ENCODE measurements at regions not wholly inside any gene's neighbourhood (a gene's known extent, or its start where the extent isn't known, plus 50 kb on each side); places are given as distances from the start of the nearest gene placed in this dataset.

GRCh38 chr3:152043620-152044019 is 170.2 kb downstream of the SUCNR1 start:
- Histone ChIP-seq H3K4me2 (ENCODE audit: low read depth, low read length, poor library complexity, severe bottlenecking) (no peak overlapping the region), H3K4me1 (ENCODE audit: insufficient read depth, low read length, poor library complexity, severe bottlenecking) (no peaks in the 10 kb centered on the region), H3K4me3 (ENCODE audit: low read length, poor library complexity, severe bottlenecking) (no peak overlapping the region), H4K20me1 (ENCODE audit: insufficient read depth, low read length, poor library complexity, severe bottlenecking) (no peaks in the 10 kb centered on the region), H3F3A (ENCODE audit: low read depth) (no peaks in the 10 kb centered on the region), H3K9me2 (replicated peaks; ENCODE audit: low read depth, low read length) (no peaks in the 10 kb centered on the region), H2AFZ (ENCODE audit: low read length) (no peak overlapping the region), H3K27me3 (ENCODE audit: insufficient read depth, low read length, poor library complexity, severe bottlenecking) (no peaks in the 10 kb centered on the region), H3K36me3 (ENCODE audit: insufficient read depth, low read length) (no peaks in the 10 kb centered on the region), H3K79me2 (ENCODE audit: insufficient read depth, low read length) (no peaks in the 10 kb centered on the region), H3K9ac (ENCODE audit: low read depth, low read length, poor library complexity, severe bottlenecking) (no peak overlapping the region), H3K9me3 (ENCODE audit: insufficient read depth, low read depth, low read length) (no peaks in the 10 kb centered on the region)
- no peak for TF ChIP-seq EZH2phosphoT487 (IDR thresholded peaks at IDR 0.05; ENCODE audit: borderline replicate concordance)
- no peak for TF ChIP-seq CTCF (conservative IDR thresholded peaks at IDR 0.05; ENCODE audit: low read length)

GRCh38 chr3:152046280-152046679 is 172.8 kb downstream of the SUCNR1 start:
- Histone ChIP-seq H3K79me2 (ENCODE audit: insufficient read depth, low read length) (no peaks in the 10 kb centered on the region), H3K36me3 (ENCODE audit: insufficient read depth, low read length) (no peaks in the 10 kb centered on the region), H3K4me2 (ENCODE audit: low read depth, low read length, poor library complexity, severe bottlenecking) (no peak overlapping the region)

GRCh38 chr3:152047465-152047864 is 174.0 kb downstream of the SUCNR1 start:
- no peak for TF ChIP-seq EZH2phosphoT487 (IDR thresholded peaks at IDR 0.05; ENCODE audit: borderline replicate concordance)
- no peak for TF ChIP-seq CTCF (conservative IDR thresholded peaks at IDR 0.05; ENCODE audit: low read length)
- no peaks in the 10 kb centered on the region for H3K9me3 ChIP-seq (ENCODE audit: insufficient read depth, low read depth, low read length)
- no peaks in the 10 kb centered on the region for H3K4me1 ChIP-seq (ENCODE audit: insufficient read depth, low read length, poor library complexity, severe bottlenecking)
- no peaks in the 10 kb centered on the region for H4K20me1 ChIP-seq (ENCODE audit: insufficient read depth, low read length, poor library complexity, severe bottlenecking)
- H3K4me2 ChIP-seq (ENCODE audit: low read depth, low read length, poor library complexity, severe bottlenecking), result no peak overlapping the region
- H3F3A ChIP-seq (ENCODE audit: low read depth), result no peaks in the 10 kb centered on the region
- no peaks in the 10 kb centered on the region for H3K79me2 ChIP-seq (ENCODE audit: insufficient read depth, low read length)
- H3K27me3 ChIP-seq (ENCODE audit: insufficient read depth, low read length, poor library complexity, severe bottlenecking), result no peaks in the 10 kb centered on the region
- no peak overlapping the region for H2AFZ ChIP-seq (ENCODE audit: low read length)
- H3K4me3 ChIP-seq (ENCODE audit: low read length, poor library complexity, severe bottlenecking), result no peak overlapping the region
- H3K36me3 ChIP-seq (ENCODE audit: insufficient read depth, low read length), result no peaks in the 10 kb centered on the region
- H3K9ac ChIP-seq (ENCODE audit: low read depth, low read length, poor library complexity, severe bottlenecking), result no peak overlapping the region
- no peaks in the 10 kb centered on the region for H3K9me2 ChIP-seq (replicated peaks; ENCODE audit: low read depth, low read length)

More at GRCh38 chr3:152046280-152046679, 172.8 kb downstream of the SUCNR1 start:
- Histone ChIP-seq H2AFZ (ENCODE audit: low read length) (no peak overlapping the region), H3K27me3 (ENCODE audit: insufficient read depth, low read length, poor library complexity, severe bottlenecking) (no peaks in the 10 kb centered on the region), H3F3A (ENCODE audit: low read depth) (no peaks in the 10 kb centered on the region), H3K9me3 (ENCODE audit: insufficient read depth, low read depth, low read length) (no peaks in the 10 kb centered on the region), H4K20me1 (ENCODE audit: insufficient read depth, low read length, poor library complexity, severe bottlenecking) (no peaks in the 10 kb centered on the region), H3K9ac (ENCODE audit: low read depth, low read length, poor library complexity, severe bottlenecking) (no peak overlapping the region), H3K4me1 (ENCODE audit: insufficient read depth, low read length, poor library complexity, severe bottlenecking) (no peaks in the 10 kb centered on the region), H3K9me2 (replicated peaks; ENCODE audit: low read depth, low read length) (no peaks in the 10 kb centered on the region), H3K4me3 (ENCODE audit: low read length, poor library complexity, severe bottlenecking) (no peak overlapping the region)
- TF ChIP-seq EZH2phosphoT487 (IDR thresholded peaks at IDR 0.05; ENCODE audit: borderline replicate concordance), result no peak

- Histone ChIP-seq H3K9ac (ENCODE audit: low read depth, low read length, poor library complexity, severe bottlenecking) (no peak overlapping the region), H3F3A (ENCODE audit: low read depth) (no peaks in the 10 kb centered on the region), H3K36me3 (ENCODE audit: insufficient read depth, low read length) (no peaks in the 10 kb centered on the region), H3K79me2 (ENCODE audit: insufficient read depth, low read length) (no peaks in the 10 kb centered on the region), H3K9me2 (replicated peaks; ENCODE audit: low read depth, low read length) (no peaks in the 10 kb centered on the region), H4K20me1 (ENCODE audit: insufficient read depth, low read length, poor library complexity, severe bottlenecking) (no peaks in the 10 kb centered on the region), H3K4me3 (ENCODE audit: low read length, poor library complexity, severe bottlenecking) (no peak overlapping the region), H3K4me1 (ENCODE audit: insufficient read depth, low read length, poor library complexity, severe bottlenecking) (no peaks in the 10 kb centered on the region), H3K27me3 (ENCODE audit: insufficient read depth, low read length, poor library complexity, severe bottlenecking) (no peaks in the 10 kb centered on the region), H2AFZ (ENCODE audit: low read length) (no peak overlapping the region), H3K4me2 (ENCODE audit: low read depth, low read length, poor library complexity, severe bottlenecking) (no peak overlapping the region), H3K9me3 (ENCODE audit: insufficient read depth, low read depth, low read length) (no peaks in the 10 kb centered on the region)
- TF ChIP-seq CTCF (conservative IDR thresholded peaks at IDR 0.05; ENCODE audit: low read length), result no peak
- TF ChIP-seq EZH2phosphoT487 (IDR thresholded peaks at IDR 0.05; ENCODE audit: borderline replicate concordance), result no peak
These were observed 175.4 kb downstream of the SUCNR1 start for GRCh38 chr3:152048831-152049230.

Data from Loucy (cell line).